CD4-positive, alpha-beta T cell treated with Interleukin-6 at 100 ng/mL for 8 hours (primary cell): ENCODE measurements at regions not wholly inside any gene's neighbourhood (a gene's known extent, or its start where the extent isn't known, plus 50 kb on each side); places are given as distances from the start of the nearest gene placed in this dataset.
"Not testable (repeated sequence)": the region's sequence is repeated elsewhere in the genome, so short reads cannot be mapped to it uniquely, and the experiment has no call there.

Source experiments
- DNase-seq: peaks from one replicate; pipeline ENCODE4 v3.0.0-alpha.2; 2020; ENCODE audit warnings: mixed read lengths, low spot score

GRCh38 chr1:119191325-119191724 lies 50.9 kb upstream of the WARS2 start:
- no peak for DNase-seq

- no peak for DNase-seq
Measured at GRCh38 chr1:119204197-119204960, 63.9 kb upstream of the WARS2 start.

- no peak for DNase-seq
Measured at GRCh38 chr1:119204961-119205357, 64.5 kb upstream of the WARS2 start.

- no peak for DNase-seq
Measured at GRCh38 chr1:119209061-119209460, 68.6 kb upstream of the WARS2 start.

GRCh38 chr1:119209596-119210295 lies 69.3 kb upstream of the WARS2 start:
- DNase-seq: no peak

- no peak for DNase-seq
Measured at GRCh38 chr1:119210296-119210649, 69.8 kb upstream of the WARS2 start.

- not testable (repeated sequence) for DNase-seq
Measured at GRCh38 chr1:119213213-119213612, 72.8 kb upstream of the WARS2 start.

GRCh38 chr1:119214961-119215360 lies 74.5 kb upstream of the WARS2 start:
- not testable (repeated sequence) for DNase-seq

- no peak for DNase-seq
Measured at GRCh38 chr1:119217309-119217828, 76.9 kb upstream of the WARS2 start.

- no peak for DNase-seq
Measured at GRCh38 chr1:119219711-119220110, 79.3 kb upstream of the WARS2 start.

GRCh38 chr1:119220991-119221390 lies 80.5 kb upstream of the WARS2 start:
- DNase-seq: no peak

- DNase-seq: no peak
Measured at GRCh38 chr1:119222271-119222670, 81.8 kb upstream of the WARS2 start.

GRCh38 chr1:119225265-119225664 lies 84.8 kb upstream of the WARS2 start:
- DNase-seq: no peak

- DNase-seq: no peak
Measured at GRCh38 chr1:119225831-119226230, 85.4 kb upstream of the WARS2 start.

- DNase-seq: no peak
Measured at GRCh38 chr1:119226321-119226720, 85.9 kb upstream of the WARS2 start.

- DNase-seq: no peak
Measured at GRCh38 chr1:119226913-119227312, 86.5 kb upstream of the WARS2 start.

- no peak for DNase-seq
Measured at GRCh38 chr1:119227456-119227855, 87.0 kb upstream of the WARS2 start.

- no peak for DNase-seq
Measured at GRCh38 chr1:119228335-119229080, 88.1 kb upstream of the WARS2 start.

GRCh38 chr1:119235120-119235519 lies 94.7 kb upstream of the WARS2 start:
- DNase-seq: no peak

- DNase-seq: no peak
Measured at GRCh38 chr1:119245881-119246280, 105.4 kb upstream of the WARS2 start.

GRCh38 chr1:119249283-119249682 lies 108.8 kb upstream of the WARS2 start:
- no peak for DNase-seq

GRCh38 chr1:119250299-119250698 lies 109.8 kb upstream of the WARS2 start:
- DNase-seq: no peak

- no peak for DNase-seq
Measured at GRCh38 chr1:119251751-119252150, 111.3 kb upstream of the WARS2 start.
